ENCODE measurements at regions not wholly inside any gene's neighbourhood (a gene's known extent, or its start where the extent isn't known, plus 50 kb on each side); places are given as distances from the start of the nearest gene placed in this dataset.

- H3K23ac ChIP-seq (ENCODE audit: low read depth, low read length), result no peak overlapping the region
- no peak for TF ChIP-seq FOS (IDR thresholded peaks at IDR 0.05; ENCODE audit: low read depth, low read length)
- TF ChIP-seq CTCF (conservative IDR thresholded peaks at IDR 0.05; ENCODE audit: low read depth, low read length), result no peak
- TF ChIP-seq CHD1 (IDR thresholded peaks at IDR 0.05; ENCODE audit: low read depth, low read length), result no peak
- TF ChIP-seq MAZ (IDR thresholded peaks at IDR 0.05; ENCODE audit: borderline replicate concordance, low read depth, low read length), result no peak
- no peak for TF ChIP-seq MAFK (IDR thresholded peaks at IDR 0.05; ENCODE audit: low read depth, low read length)
- TF ChIP-seq POLR2A (IDR thresholded peaks at IDR 0.05; ENCODE audit: low read depth, low read length), result no peak
- TF ChIP-seq SMC3 (IDR thresholded peaks at IDR 0.05; ENCODE audit: low read depth, low read length), result no peak
- TF ChIP-seq RAD21 (IDR thresholded peaks at IDR 0.05; ENCODE audit: low read length), result no peak
- TF ChIP-seq RFX5 (IDR thresholded peaks at IDR 0.05; ENCODE audit: low read depth, low read length), result no peak
- no peak for TF ChIP-seq USF2 (IDR thresholded peaks at IDR 0.05; ENCODE audit: low read depth, low read length)
- no peak for TF ChIP-seq CEBPB (IDR thresholded peaks at IDR 0.05; ENCODE audit: low read depth, low read length)
- no peak for TF ChIP-seq MXI1 (IDR thresholded peaks at IDR 0.05; ENCODE audit: borderline replicate concordance, low read depth, low read length)
- no peak for TF ChIP-seq ELK1 (IDR thresholded peaks at IDR 0.05; ENCODE audit: borderline replicate concordance, low read depth, low read length)
- no peak for TF ChIP-seq RCOR1 (IDR thresholded peaks at IDR 0.05; ENCODE audit: insufficient replicate concordance, low read length)
- no peak for TF ChIP-seq BHLHE40 (IDR thresholded peaks at IDR 0.05; ENCODE audit: low read depth, low read length)
- no peak for TF ChIP-seq NFE2L2 (IDR thresholded peaks at IDR 0.05; ENCODE audit: low read depth, low read length)
- no peak overlapping the region for H2BK120ac ChIP-seq (ENCODE audit: low read depth, low read length)
- no peaks in the 10 kb centered on the region for H4K20me1 ChIP-seq (ENCODE audit: insufficient read depth, low read length)
- dilution Hi-C loops (cut with HindIII; ENCODE audit: low sequenced_read_pairs, unreplicated experiment), result no loop called here
- BruUV-seq (replicated peaks), result no TSS peak
- no peak overlapping the region for H2AFZ ChIP-seq (replicated peaks; ENCODE audit: low read length, poor library complexity)
- H3K79me1 ChIP-seq (ENCODE audit: low read depth in 1 of 2, low read length in 2 of 2), result no peaks in the 10 kb centered on the region
- no peak overlapping the region for H3K4me2 ChIP-seq (ENCODE audit: low read depth, low read length)
- no peak overlapping the region for H4K5ac ChIP-seq (ENCODE audit: low read depth, low read length)
- no peaks in the 10 kb centered on the region for H3K4me1 ChIP-seq (ENCODE audit: control insufficient read depth, insufficient read depth, low read length)
- no peaks in the 10 kb centered on the region for H3K36me3 ChIP-seq (ENCODE audit: control insufficient read depth, insufficient read depth, low read length)
- no peak overlapping the region for H2BK15ac ChIP-seq (ENCODE audit: low read depth, low read length)
- no peak overlapping the region for H2BK5ac ChIP-seq (ENCODE audit: low read depth, low read length, poor library complexity, severe bottlenecking)
- intact Hi-C loops (cut with micrococcal nuclease), result loop anchor here (5.0 kb wide), 2 partner anchors 1476 to 1511 kb away; no protein-coding TSS in a partner anchor
- H4K91ac ChIP-seq (ENCODE audit: insufficient read depth, low read depth, low read length), result no peak overlapping the region
- in situ Hi-C loops (cut with MboI; ENCODE audit: low sequenced_read_pairs), result loop anchor here (25.0 kb wide), 1 partner anchor 1496 kb away; no protein-coding TSS in a partner anchor
- H2AK9ac ChIP-seq (replicated peaks; ENCODE audit: low read depth, low read length, poor library complexity), result no peak overlapping the region
- no peak overlapping the region for H3K4ac ChIP-seq (ENCODE audit: low read depth, low read length)
- CTCF ChIA-PET, result interaction anchor here (0.9 to 2.0 kb wide), 2 partner anchors 8 to 10 kb away, joined by 3 to 6 read pairs; no protein-coding TSS in a partner anchor
- no peak overlapping the region for H3K56ac ChIP-seq (ENCODE audit: extremely low read depth, insufficient read depth, low read length)
- POLR2A ChIA-PET (ENCODE audit: unreplicated experiment), result no interaction called here
- H3K9ac ChIP-seq (ENCODE audit: low read depth, low read length), result no peak overlapping the region
- no peaks in the 10 kb centered on the region for H3K27me3 ChIP-seq (ENCODE audit: control insufficient read depth, insufficient read depth, low read length)
- no peak overlapping the region for H3K14ac ChIP-seq (replicated peaks; ENCODE audit: low read depth, low read length)
- no peak overlapping the region for H3K27ac ChIP-seq (ENCODE audit: insufficient read depth, low read length)
- WGBS, 2 experiments (ENCODE audit: extremely low coverage in 2 of 2, insufficient read length in 1 of 2), result 79% methylated on average over 6 of the region's 11 CpGs; no CpG with 5 or more reads in 1 of the 2 experiments
- DNase-seq (no peak), ATAC-seq (ENCODE audit: low read depth) (no peak)
- no peak overlapping the region for H2AK5ac ChIP-seq (ENCODE audit: low read depth, low read length)
- no peak overlapping the region for H2BK20ac ChIP-seq (ENCODE audit: low read depth, low read length)
- H3K9me3 ChIP-seq (ENCODE audit: control insufficient read depth, insufficient read depth, low read length), result no peaks in the 10 kb centered on the region
- H4K8ac ChIP-seq (ENCODE audit: low read depth in 2 of 2, low read length in 2 of 2), result no peak overlapping the region
- H3K18ac ChIP-seq (ENCODE audit: low read depth, low read length), result no peak overlapping the region
- no peak overlapping the region for H3K4me3 ChIP-seq (ENCODE audit: insufficient read depth, low read depth, low read length)
- H3K9me1 ChIP-seq (ENCODE audit: insufficient read depth, low read length), result no peaks in the 10 kb centered on the region
Measured at GRCh38 chr7:136116186-136116585, 139.0 kb upstream of the MTPN start.
